ENCODE measurements at regions not wholly inside any gene's neighbourhood (a gene's known extent, or its start where the extent isn't known, plus 50 kb on each side); places are given as distances from the start of the nearest gene placed in this dataset.

- TF ChIP-seq, protein P1, sequence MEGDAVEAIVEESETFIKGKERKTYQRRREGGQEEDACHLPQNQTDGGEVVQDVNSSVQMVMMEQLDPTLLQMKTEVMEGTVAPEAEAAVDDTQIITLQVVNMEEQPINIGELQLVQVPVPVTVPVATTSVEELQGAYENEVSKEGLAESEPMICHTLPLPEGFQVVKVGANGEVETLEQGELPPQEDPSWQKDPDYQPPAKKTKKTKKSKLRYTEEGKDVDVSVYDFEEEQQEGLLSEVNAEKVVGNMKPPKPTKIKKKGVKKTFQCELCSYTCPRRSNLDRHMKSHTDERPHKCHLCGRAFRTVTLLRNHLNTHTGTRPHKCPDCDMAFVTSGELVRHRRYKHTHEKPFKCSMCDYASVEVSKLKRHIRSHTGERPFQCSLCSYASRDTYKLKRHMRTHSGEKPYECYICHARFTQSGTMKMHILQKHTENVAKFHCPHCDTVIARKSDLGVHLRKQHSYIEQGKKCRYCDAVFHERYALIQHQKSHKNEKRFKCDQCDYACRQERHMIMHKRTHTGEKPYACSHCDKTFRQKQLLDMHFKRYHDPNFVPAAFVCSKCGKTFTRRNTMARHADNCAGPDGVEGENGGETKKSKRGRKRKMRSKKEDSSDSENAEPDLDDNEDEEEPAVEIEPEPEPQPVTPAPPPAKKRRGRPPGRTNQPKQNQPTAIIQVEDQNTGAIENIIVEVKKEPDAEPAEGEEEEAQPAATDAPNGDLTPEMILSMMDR (IDR thresholded peaks at IDR 0.05): no peak
- no peak for TF ChIP-seq EZH2 (IDR thresholded peaks at IDR 0.05; ENCODE audit: borderline replicate concordance, insufficient read depth, low read depth, low read length, poor library complexity, severe bottlenecking)
These were observed 1138.3 kb upstream of the LRRTM3 start for GRCh38 chr10:65787571-65787970.

All from B cell (primary cell).